ENCODE measurements at regions not wholly inside any gene's neighbourhood (a gene's known extent, or its start where the extent isn't known, plus 50 kb on each side); places are given as distances from the start of the nearest gene placed in this dataset.

GRCh38 chr21:35727830-35728229, 332.5 kb downstream of the SETD4 start:
- no peaks in the 10 kb centered on the region for H3K27me3 ChIP-seq (ENCODE audit: low read length)
- H3K9me2 ChIP-seq (replicated peaks; ENCODE audit: insufficient read depth, low read length) = no peaks in the 10 kb centered on the region
- H3K4me2 ChIP-seq (ENCODE audit: low read depth, low read length, poor library complexity, severe bottlenecking) = no peak overlapping the region
- H3K36me3 ChIP-seq (ENCODE audit: insufficient read depth, low read length) = no peaks in the 10 kb centered on the region
- DNase-seq = no peak
- no peaks in the 10 kb centered on the region for H3K9me3 ChIP-seq (ENCODE audit: low read length)
- H2AFZ ChIP-seq (ENCODE audit: low read length) = no peak overlapping the region
- H3K27ac ChIP-seq (ENCODE audit: low read length) = no peak overlapping the region
- no peak overlapping the region for H3K9ac ChIP-seq (ENCODE audit: low read length)
- H3K79me2 ChIP-seq (ENCODE audit: low read length) = no peaks in the 10 kb centered on the region
- H3K4me3 ChIP-seq (ENCODE audit: low read length) = no peak overlapping the region
- H3K4me1 ChIP-seq (ENCODE audit: low read length) = no peaks in the 10 kb centered on the region
- no peaks in the 10 kb centered on the region for H4K20me1 ChIP-seq (ENCODE audit: insufficient read depth, low read depth, low read length)

GRCh38 chr21:35724156-35724555, 336.2 kb downstream of the SETD4 start:
- H3K9me2 ChIP-seq (replicated peaks; ENCODE audit: insufficient read depth, low read length) = no peaks in the 10 kb centered on the region
- H3K4me2 ChIP-seq (ENCODE audit: low read depth, low read length, poor library complexity, severe bottlenecking) = no peak overlapping the region
- H3K9me3 ChIP-seq (ENCODE audit: low read length) = no peaks in the 10 kb centered on the region
- H3K9ac ChIP-seq (ENCODE audit: low read length) = no peak overlapping the region
- H3K27ac ChIP-seq (ENCODE audit: low read length) = no peak overlapping the region
- no peaks in the 10 kb centered on the region for H4K20me1 ChIP-seq (ENCODE audit: insufficient read depth, low read depth, low read length)
- no peaks in the 10 kb centered on the region for H3K79me2 ChIP-seq (ENCODE audit: low read length)
- no peaks in the 10 kb centered on the region for H3K36me3 ChIP-seq (ENCODE audit: insufficient read depth, low read length)
- no peak overlapping the region for H3K4me3 ChIP-seq (ENCODE audit: low read length)
- no peak overlapping the region for H2AFZ ChIP-seq (ENCODE audit: low read length)
- DNase-seq = no peak
- H3K27me3 ChIP-seq (ENCODE audit: low read length) = no peaks in the 10 kb centered on the region
- H3K4me1 ChIP-seq (ENCODE audit: low read length) = no peaks in the 10 kb centered on the region

GRCh38 chr21:35721701-35722100, 338.6 kb downstream of the SETD4 start:
- DNase-seq = no peak
- H3K9me3 ChIP-seq (ENCODE audit: low read length) = no peaks in the 10 kb centered on the region
- no peaks in the 10 kb centered on the region for H3K4me1 ChIP-seq (ENCODE audit: low read length)
- H3K9ac ChIP-seq (ENCODE audit: low read length) = no peak overlapping the region
- H3K79me2 ChIP-seq (ENCODE audit: low read length) = no peaks in the 10 kb centered on the region
- H3K27me3 ChIP-seq (ENCODE audit: low read length) = no peaks in the 10 kb centered on the region
- H2AFZ ChIP-seq (ENCODE audit: low read length) = no peak overlapping the region
- no peaks in the 10 kb centered on the region for H4K20me1 ChIP-seq (ENCODE audit: insufficient read depth, low read depth, low read length)
- H3K4me3 ChIP-seq (ENCODE audit: low read length) = no peak overlapping the region
- H3K27ac ChIP-seq (ENCODE audit: low read length) = no peak overlapping the region
- H3K36me3 ChIP-seq (ENCODE audit: insufficient read depth, low read length) = no peaks in the 10 kb centered on the region
- H3K4me2 ChIP-seq (ENCODE audit: low read depth, low read length, poor library complexity, severe bottlenecking) = no peak overlapping the region
- no peaks in the 10 kb centered on the region for H3K9me2 ChIP-seq (replicated peaks; ENCODE audit: insufficient read depth, low read length)

- no peak for DNase-seq
- Histone ChIP-seq H3K4me3 (ENCODE audit: low read length) (no peak overlapping the region), H3K27me3 (ENCODE audit: low read length) (no peaks in the 10 kb centered on the region), H3K9ac (ENCODE audit: low read length) (no peak overlapping the region), H4K20me1 (ENCODE audit: insufficient read depth, low read depth, low read length) (no peaks in the 10 kb centered on the region), H3K79me2 (ENCODE audit: low read length) (no peaks in the 10 kb centered on the region), H3K9me2 (replicated peaks; ENCODE audit: insufficient read depth, low read length) (no peaks in the 10 kb centered on the region), H3K27ac (ENCODE audit: low read length) (no peak overlapping the region), H3K4me2 (ENCODE audit: low read depth, low read length, poor library complexity, severe bottlenecking) (no peak overlapping the region), H3K36me3 (ENCODE audit: insufficient read depth, low read length) (no peaks in the 10 kb centered on the region), H3K9me3 (ENCODE audit: low read length) (no peaks in the 10 kb centered on the region), H2AFZ (ENCODE audit: low read length) (no peak overlapping the region), H3K4me1 (ENCODE audit: low read length) (no peaks in the 10 kb centered on the region)
Observed at GRCh38 chr21:35720208-35720731, 340.1 kb downstream of the SETD4 start.

GRCh38 chr21:35719080-35719479, 341.2 kb downstream of the SETD4 start:
- Histone ChIP-seq H3K4me2 (ENCODE audit: low read depth, low read length, poor library complexity, severe bottlenecking) (no peak overlapping the region), H4K20me1 (ENCODE audit: insufficient read depth, low read depth, low read length) (no peaks in the 10 kb centered on the region), H3K27me3 (ENCODE audit: low read length) (no peaks in the 10 kb centered on the region), H3K4me3 (ENCODE audit: low read length) (no peak overlapping the region), H3K36me3 (ENCODE audit: insufficient read depth, low read length) (no peaks in the 10 kb centered on the region), H3K9me2 (replicated peaks; ENCODE audit: insufficient read depth, low read length) (no peaks in the 10 kb centered on the region), H2AFZ (ENCODE audit: low read length) (no peak overlapping the region), H3K9ac (ENCODE audit: low read length) (no peak overlapping the region), H3K4me1 (ENCODE audit: low read length) (no peaks in the 10 kb centered on the region), H3K79me2 (ENCODE audit: low read length) (no peaks in the 10 kb centered on the region), H3K27ac (ENCODE audit: low read length) (no peak overlapping the region), H3K9me3 (ENCODE audit: low read length) (no peaks in the 10 kb centered on the region)
- no peak for DNase-seq

GRCh38 chr21:35716876-35717565, 343.3 kb downstream of the SETD4 start:
- no peak overlapping the region for H3K9ac ChIP-seq (ENCODE audit: low read length)
- no peaks in the 10 kb centered on the region for H3K4me1 ChIP-seq (ENCODE audit: low read length)
- no peak for DNase-seq
- H3K36me3 ChIP-seq (ENCODE audit: insufficient read depth, low read length) = no peaks in the 10 kb centered on the region
- H2AFZ ChIP-seq (ENCODE audit: low read length) = no peak overlapping the region
- H3K27me3 ChIP-seq (ENCODE audit: low read length) = no peaks in the 10 kb centered on the region
- no peaks in the 10 kb centered on the region for H3K79me2 ChIP-seq (ENCODE audit: low read length)
- H3K4me3 ChIP-seq (ENCODE audit: low read length) = no peak overlapping the region
- H3K27ac ChIP-seq (ENCODE audit: low read length) = no peak overlapping the region
- no peak overlapping the region for H3K4me2 ChIP-seq (ENCODE audit: low read depth, low read length, poor library complexity, severe bottlenecking)
- H3K9me2 ChIP-seq (replicated peaks; ENCODE audit: insufficient read depth, low read length) = no peaks in the 10 kb centered on the region
- no peaks in the 10 kb centered on the region for H3K9me3 ChIP-seq (ENCODE audit: low read length)
- H4K20me1 ChIP-seq (ENCODE audit: insufficient read depth, low read depth, low read length) = no peaks in the 10 kb centered on the region

GRCh38 chr21:35713914-35714313, 346.4 kb downstream of the SETD4 start:
- Histone ChIP-seq H3K9me3 (ENCODE audit: low read length) (no peaks in the 10 kb centered on the region), H3K27me3 (ENCODE audit: low read length) (no peaks in the 10 kb centered on the region), H4K20me1 (ENCODE audit: insufficient read depth, low read depth, low read length) (no peaks in the 10 kb centered on the region), H3K4me3 (ENCODE audit: low read length) (no peak overlapping the region), H3K9me2 (replicated peaks; ENCODE audit: insufficient read depth, low read length) (no peaks in the 10 kb centered on the region), H3K36me3 (ENCODE audit: insufficient read depth, low read length) (no peaks in the 10 kb centered on the region), H3K9ac (ENCODE audit: low read length) (no peak overlapping the region), H3K79me2 (ENCODE audit: low read length) (no peaks in the 10 kb centered on the region), H3K4me2 (ENCODE audit: low read depth, low read length, poor library complexity, severe bottlenecking) (no peak overlapping the region), H3K27ac (ENCODE audit: low read length) (no peak overlapping the region), H2AFZ (ENCODE audit: low read length) (no peak overlapping the region), H3K4me1 (ENCODE audit: low read length) (no peaks in the 10 kb centered on the region)
- no peak for DNase-seq

- H3K4me2 ChIP-seq (ENCODE audit: low read depth, low read length, poor library complexity, severe bottlenecking) = no peak overlapping the region
- no peak for DNase-seq
Observed at GRCh38 chr21:35711661-35712060, 348.7 kb downstream of the SETD4 start.

More at GRCh38 chr21:35711661-35712060, 348.7 kb downstream of the SETD4 start:
- Histone ChIP-seq H3K4me3 (ENCODE audit: low read length) (no peak overlapping the region), H3K27me3 (ENCODE audit: low read length) (no peaks in the 10 kb centered on the region), H3K79me2 (ENCODE audit: low read length) (no peaks in the 10 kb centered on the region), H3K9me2 (replicated peaks; ENCODE audit: insufficient read depth, low read length) (no peaks in the 10 kb centered on the region), H3K36me3 (ENCODE audit: insufficient read depth, low read length) (no peaks in the 10 kb centered on the region), H3K4me1 (ENCODE audit: low read length) (no peaks in the 10 kb centered on the region), H3K9ac (ENCODE audit: low read length) (no peak overlapping the region), H3K27ac (ENCODE audit: low read length) (no peak overlapping the region), H4K20me1 (ENCODE audit: insufficient read depth, low read depth, low read length) (no peaks in the 10 kb centered on the region), H3K9me3 (ENCODE audit: low read length) (no peaks in the 10 kb centered on the region), H2AFZ (ENCODE audit: low read length) (no peak overlapping the region)
